ENCODE measurements at regions not wholly inside any gene's neighbourhood (a gene's known extent, or its start where the extent isn't known, plus 50 kb on each side); places are given as distances from the start of the nearest gene placed in this dataset.

- Mint-ChIP-seq H3K27ac (no peak overlapping the region), H3K27me3 (no peaks in the 10 kb centered on the region), H3K4me3 (ENCODE audit: low read depth) (no peak overlapping the region), H3K9me3 (ENCODE audit: low read depth) (no peaks in the 10 kb centered on the region), H3K36me3 (ENCODE audit: insufficient read depth) (no peaks in the 10 kb centered on the region), H3K4me1 (ENCODE audit: low read depth) (peaks cover 16% of the 10 kb centered on the region)
- DNase-seq (ENCODE audit: low spot score, unreplicated experiment): no peak
- TF ChIP-seq, protein P1, sequence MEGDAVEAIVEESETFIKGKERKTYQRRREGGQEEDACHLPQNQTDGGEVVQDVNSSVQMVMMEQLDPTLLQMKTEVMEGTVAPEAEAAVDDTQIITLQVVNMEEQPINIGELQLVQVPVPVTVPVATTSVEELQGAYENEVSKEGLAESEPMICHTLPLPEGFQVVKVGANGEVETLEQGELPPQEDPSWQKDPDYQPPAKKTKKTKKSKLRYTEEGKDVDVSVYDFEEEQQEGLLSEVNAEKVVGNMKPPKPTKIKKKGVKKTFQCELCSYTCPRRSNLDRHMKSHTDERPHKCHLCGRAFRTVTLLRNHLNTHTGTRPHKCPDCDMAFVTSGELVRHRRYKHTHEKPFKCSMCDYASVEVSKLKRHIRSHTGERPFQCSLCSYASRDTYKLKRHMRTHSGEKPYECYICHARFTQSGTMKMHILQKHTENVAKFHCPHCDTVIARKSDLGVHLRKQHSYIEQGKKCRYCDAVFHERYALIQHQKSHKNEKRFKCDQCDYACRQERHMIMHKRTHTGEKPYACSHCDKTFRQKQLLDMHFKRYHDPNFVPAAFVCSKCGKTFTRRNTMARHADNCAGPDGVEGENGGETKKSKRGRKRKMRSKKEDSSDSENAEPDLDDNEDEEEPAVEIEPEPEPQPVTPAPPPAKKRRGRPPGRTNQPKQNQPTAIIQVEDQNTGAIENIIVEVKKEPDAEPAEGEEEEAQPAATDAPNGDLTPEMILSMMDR (IDR thresholded peaks at IDR 0.05; ENCODE audit: unreplicated experiment): no peak
These were observed 178.8 kb upstream of the ELL2 start for GRCh38 chr5:96140496-96140895.

DNA sequence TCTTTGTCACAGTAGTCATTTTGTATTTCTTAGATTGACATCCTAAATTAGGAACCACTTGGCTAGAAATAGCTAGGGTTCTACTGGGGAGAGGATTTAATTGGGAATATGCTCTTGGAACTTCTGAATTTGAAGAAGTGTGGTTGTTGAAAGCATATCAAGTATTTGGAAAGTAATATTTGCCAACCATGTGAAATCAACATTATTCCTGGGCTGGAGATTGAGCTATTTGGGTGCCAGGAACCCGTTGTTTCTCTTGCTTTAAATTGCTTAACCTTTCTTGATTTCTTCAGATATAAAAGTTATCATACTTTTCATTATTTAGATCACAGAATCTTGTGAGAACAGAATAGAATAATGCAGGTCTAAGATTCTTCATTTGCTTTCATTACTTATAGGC is 178.4 kb upstream of the ELL2 start:
- TF ChIP-seq, protein P1 (IDR thresholded peaks at IDR 0.05; ENCODE audit: unreplicated experiment): no peak
- H3K4me1 Mint-ChIP-seq (ENCODE audit: low read depth): peaks cover 16% of the 10 kb centered on the region
- no peak overlapping the region for H3K27ac Mint-ChIP-seq

DNA sequence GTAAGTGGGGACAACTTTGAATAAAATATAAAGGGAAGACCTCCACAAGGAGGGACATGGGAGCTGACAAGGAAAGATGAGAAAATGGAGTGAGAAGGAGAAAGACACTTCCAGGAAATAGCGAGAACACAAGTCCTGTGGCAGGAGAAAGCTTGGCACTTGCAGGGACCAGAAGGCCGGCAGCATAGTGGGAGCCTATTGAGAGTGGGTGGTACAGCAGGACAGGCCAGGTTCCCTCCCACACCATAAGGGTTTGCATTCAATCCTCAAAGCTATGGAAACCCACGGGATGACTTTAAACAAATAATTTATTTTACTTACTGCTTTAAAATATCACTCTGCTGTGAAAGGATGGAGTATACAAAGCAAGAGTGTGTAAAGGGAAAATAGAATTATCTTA is 173.2 kb upstream of the ELL2 start:
- H3K4me3 Mint-ChIP-seq (ENCODE audit: low read depth): no peak overlapping the region
- no peaks in the 10 kb centered on the region for H3K36me3 Mint-ChIP-seq (ENCODE audit: insufficient read depth)
- no peak overlapping the region for H3K27ac Mint-ChIP-seq
- H3K4me1 Mint-ChIP-seq (ENCODE audit: low read depth): no peaks in the 10 kb centered on the region
- no peaks in the 10 kb centered on the region for H3K27me3 Mint-ChIP-seq
- H3K9me3 Mint-ChIP-seq (ENCODE audit: low read depth): no peaks in the 10 kb centered on the region
- DNase-seq (ENCODE audit: low spot score, unreplicated experiment): no peak
- TF ChIP-seq, protein P1 (IDR thresholded peaks at IDR 0.05; ENCODE audit: unreplicated experiment): no peak

More for the DNA sequence above, 178.4 kb upstream of the ELL2 start:
- DNase-seq (ENCODE audit: low spot score, unreplicated experiment): no peak
- Mint-ChIP-seq H3K27me3 (no peaks in the 10 kb centered on the region), H3K4me3 (ENCODE audit: low read depth) (no peak overlapping the region), H3K9me3 (ENCODE audit: low read depth) (no peaks in the 10 kb centered on the region), H3K36me3 (ENCODE audit: insufficient read depth) (no peaks in the 10 kb centered on the region)

DNA sequence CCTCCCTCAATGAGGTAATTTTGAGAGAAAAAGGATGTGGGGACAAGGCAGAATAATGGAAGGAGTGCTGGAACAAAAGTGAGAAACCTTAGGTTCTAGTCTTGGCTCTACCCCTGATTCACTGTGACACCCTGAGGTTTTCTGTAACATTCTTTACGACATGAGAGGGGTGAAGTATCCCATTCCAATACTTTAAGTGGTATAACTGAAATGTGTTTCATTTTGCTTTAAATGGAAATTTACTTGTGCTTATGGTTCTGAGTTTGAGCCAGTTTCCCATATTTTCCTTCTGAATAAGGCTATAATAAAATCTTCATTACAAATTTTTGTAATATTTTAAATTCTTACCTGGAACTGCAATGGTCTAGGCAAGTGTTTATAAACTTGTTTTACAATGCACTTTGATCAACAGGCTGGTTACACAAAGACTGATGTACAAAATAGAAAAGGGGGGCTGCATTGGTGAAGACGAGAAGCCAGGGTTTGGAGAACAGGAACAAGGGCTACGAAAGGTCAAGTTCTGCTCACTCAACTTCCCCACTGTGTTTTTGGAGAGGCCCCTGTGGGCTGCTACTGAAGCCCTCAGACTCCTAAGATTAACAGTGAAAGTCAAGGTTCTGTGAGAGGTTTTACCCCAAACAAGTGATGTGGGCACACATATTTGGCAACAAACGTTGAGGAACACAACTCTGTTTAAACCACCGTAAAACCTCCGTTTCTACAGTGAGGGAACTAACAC is 171.9 kb upstream of the ELL2 start:
- TF ChIP-seq, protein P1 (IDR thresholded peaks at IDR 0.05; ENCODE audit: unreplicated experiment): no peak
- H3K36me3 Mint-ChIP-seq (ENCODE audit: insufficient read depth): no peaks in the 10 kb centered on the region
- H3K4me1 Mint-ChIP-seq (ENCODE audit: low read depth): peaks cover 3% of the 10 kb centered on the region
- DNase-seq (ENCODE audit: low spot score, unreplicated experiment): no peak
- H3K27ac Mint-ChIP-seq: no peak overlapping the region
- no peak overlapping the region for H3K4me3 Mint-ChIP-seq (ENCODE audit: low read depth)
- H3K9me3 Mint-ChIP-seq (ENCODE audit: low read depth): no peaks in the 10 kb centered on the region
- H3K27me3 Mint-ChIP-seq: no peaks in the 10 kb centered on the region

- Mint-ChIP-seq H3K27ac (no peak overlapping the region), H3K36me3 (ENCODE audit: insufficient read depth) (no peaks in the 10 kb centered on the region), H3K4me3 (ENCODE audit: low read depth) (no peak overlapping the region), H3K9me3 (ENCODE audit: low read depth) (no peaks in the 10 kb centered on the region), H3K27me3 (no peaks in the 10 kb centered on the region), H3K4me1 (ENCODE audit: low read depth) (peaks cover 26% of the 10 kb centered on the region)
- TF ChIP-seq, protein P1 (IDR thresholded peaks at IDR 0.05; ENCODE audit: unreplicated experiment): no peak
- DNase-seq (ENCODE audit: low spot score, unreplicated experiment): no peak
These were observed 167.6 kb upstream of the ELL2 start for GRCh38 chr5:96129276-96129675.
